LoVo (cell line): ENCODE measurements at regions not wholly inside any gene's neighbourhood (a gene's known extent, or its start where the extent isn't known, plus 50 kb on each side); places are given as distances from the start of the nearest gene placed in this dataset.

Experiments used
- DNase-seq: peaks from one replicate; pipeline ENCODE4 v3.0.0-alpha.2; 2016; ENCODE audit warnings: low spot score

GRCh38 chr1:29836651-29837646 is 600.6 kb downstream of the PTPRU start:
- no peak for DNase-seq

GRCh38 chr1:29835874-29836273 is 599.6 kb downstream of the PTPRU start:
- DNase-seq = no peak

- no peak for DNase-seq
Observed at GRCh38 chr1:29835406-29835805, 599.1 kb downstream of the PTPRU start.

GRCh38 chr1:29833581-29833980 is 597.3 kb downstream of the PTPRU start:
- no peak for DNase-seq

GRCh38 chr1:29832936-29833335 is 596.6 kb downstream of the PTPRU start:
- no peak for DNase-seq

GRCh38 chr1:29832471-29832870 is 596.1 kb downstream of the PTPRU start:
- DNase-seq = no peak

- no peak for DNase-seq
Observed at GRCh38 chr1:29831500-29832117, 595.3 kb downstream of the PTPRU start.

- no peak for DNase-seq
Observed at GRCh38 chr1:29830916-29831315, 594.6 kb downstream of the PTPRU start.

- no peak for DNase-seq
Observed at GRCh38 chr1:29830383-29830782, 594.1 kb downstream of the PTPRU start.

GRCh38 chr1:29829448-29830344 is 593.4 kb downstream of the PTPRU start:
- DNase-seq = no peak

- no peak for DNase-seq
Observed at GRCh38 chr1:29828526-29829447, 592.5 kb downstream of the PTPRU start.

GRCh38 chr1:29827801-29828525 is 591.6 kb downstream of the PTPRU start:
- no peak for DNase-seq

- no peak for DNase-seq
Observed at GRCh38 chr1:29827237-29827750, 591.0 kb downstream of the PTPRU start.

GRCh38 chr1:29826646-29827045 is 590.3 kb downstream of the PTPRU start:
- no peak for DNase-seq

- no peak for DNase-seq
Observed at GRCh38 chr1:29825941-29826415, 589.7 kb downstream of the PTPRU start.

- DNase-seq = no peak
Observed at GRCh38 chr1:29825274-29825940, 589.1 kb downstream of the PTPRU start.

GRCh38 chr1:29824511-29825273 is 588.4 kb downstream of the PTPRU start:
- DNase-seq = no peak

- no peak for DNase-seq
Observed at GRCh38 chr1:29824025-29824424, 587.7 kb downstream of the PTPRU start.

- DNase-seq = no peak
Observed at GRCh38 chr1:29823561-29823960, 587.2 kb downstream of the PTPRU start.
